Kidney (tissue), 13 donors: ENCODE measurements at regions not wholly inside any gene's neighbourhood (a gene's known extent, or its start where the extent isn't known, plus 50 kb on each side); places are given as distances from the start of the nearest gene placed in this dataset.

Experiments used
- DNase-seq, 5 donors: peaks; one replicate each; pipeline ENCODE4 v3.0.0-alpha.2; 2013 to 2020
- FAIRE-seq: peaks from 2 replicates; lab custom pipeline; 2012; peaks lifted over from hg19 to GRCh38; lab: Jason Lieb, UNC
- H3K27ac ChIP-seq, 2 donors: one replicate each; pipeline ENCODE4 v1.7.0; 2013; ENCODE audit warnings: low read depth in 2 of 2, low read length in 2 of 2, inconsistent platforms in 1 of 2
- H3K27me3 ChIP-seq: one replicate; pipeline ENCODE4 v1.7.1; 2013; ENCODE audit warnings: low read length, inconsistent platforms; ENCODE audit not compliant: control insufficient read depth, insufficient read depth
- H3K36me3 ChIP-seq, 3 donors: one replicate each; pipeline versions ENCODE4 v1.7.0 to v1.7.1; 2013; ENCODE audit warnings: low read length in 3 of 3, control low read depth in 1 of 3, inconsistent platforms in 1 of 3; ENCODE audit not compliant: insufficient read depth in 3 of 3, control insufficient read depth in 2 of 3
- H3K4me1 ChIP-seq, 3 donors: one replicate each; pipeline versions ENCODE4 v1.7.0 to v1.7.1; 2013; ENCODE audit warnings: low read length in 3 of 3, inconsistent platforms in 1 of 3, low read depth in 1 of 3; ENCODE audit not compliant: control insufficient read depth in 2 of 3, insufficient read depth in 2 of 3
- H3K4me3 ChIP-seq, 3 donors: one replicate each; pipeline versions ENCODE4 v1.7.0 to v1.8.1; 2013; ENCODE audit warnings: low read length in 3 of 3, control low read depth in 1 of 3, inconsistent platforms in 1 of 3
- H3K9ac ChIP-seq, 3 donors: one replicate each; pipeline versions ENCODE4 v1.7.0 to v1.7.1; 2013; ENCODE audit warnings: low read length in 3 of 3, control low read depth in 1 of 3, inconsistent platforms in 1 of 3
- H3K9me3 ChIP-seq, 3 donors: one replicate each; pipeline versions ENCODE4 v1.7.0 to v1.7.1; 2013; ENCODE audit warnings: low read length in 3 of 3, control low read depth in 1 of 3, inconsistent platforms in 1 of 3; ENCODE audit not compliant: control insufficient read depth in 2 of 3, insufficient read depth in 1 of 3
- intact Hi-C: fragments of 100-400 bp; cut with DNase I; formaldehyde crosslinking; loops from one replicate; pipeline ENCODE4 v1.11.1; 2022
- TF ChIP-seq, protein P1 (sequence below): IDR thresholded peaks from 3 replicates; pipeline ENCODE4 v1.5.1; 2012; ENCODE audit warnings: mild to moderate bottlenecking, moderate library complexity, borderline replicate concordance; ENCODE audit not compliant: insufficient read depth; ENCODE audit errors: extremely low read depth
- donor health status: control.
- donor health status: control.
- donor health status: control.
- donor health status: control.
- donor health status: control.
- donor health status: DM: yes; HTN: yes; CAD: no.
- donor health status: Normal renal cell carcinoma (clear cell type).

DNA sequence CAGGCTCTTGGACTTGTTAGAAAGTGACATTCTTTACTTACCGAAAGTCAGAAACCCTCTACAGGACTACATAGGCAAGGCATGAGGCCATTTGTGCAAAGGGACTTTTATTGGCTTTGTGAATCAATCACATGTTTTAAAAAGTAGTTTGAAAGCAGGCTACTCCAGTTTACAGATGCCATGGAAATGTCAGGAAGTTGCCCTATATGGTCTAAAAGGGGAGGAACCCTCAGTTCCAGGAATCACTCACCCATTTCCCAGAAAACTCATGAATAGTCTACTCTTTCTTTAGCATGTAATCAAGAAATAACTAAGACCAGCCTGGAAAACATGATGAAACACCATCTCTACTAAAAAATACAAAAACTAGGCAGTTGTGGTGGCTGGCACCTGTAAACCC is 51.0 kb upstream of the MKRN3 start:
- Histone ChIP-seq H3K27ac (no peak overlapping the region), H3K9me3 (peaks cover 0 to 14% (median 0%) of the 10 kb centered on the region in 3 donors), H3K27me3 (no peaks in the 10 kb centered on the region), H3K4me1 (no peaks in the 10 kb centered on the region), H3K36me3 (no peaks in the 10 kb centered on the region), H3K4me3 (no peak overlapping the region), H3K9ac (no peak overlapping the region)
- no peak for FAIRE-seq
- TF ChIP-seq, protein P1, sequence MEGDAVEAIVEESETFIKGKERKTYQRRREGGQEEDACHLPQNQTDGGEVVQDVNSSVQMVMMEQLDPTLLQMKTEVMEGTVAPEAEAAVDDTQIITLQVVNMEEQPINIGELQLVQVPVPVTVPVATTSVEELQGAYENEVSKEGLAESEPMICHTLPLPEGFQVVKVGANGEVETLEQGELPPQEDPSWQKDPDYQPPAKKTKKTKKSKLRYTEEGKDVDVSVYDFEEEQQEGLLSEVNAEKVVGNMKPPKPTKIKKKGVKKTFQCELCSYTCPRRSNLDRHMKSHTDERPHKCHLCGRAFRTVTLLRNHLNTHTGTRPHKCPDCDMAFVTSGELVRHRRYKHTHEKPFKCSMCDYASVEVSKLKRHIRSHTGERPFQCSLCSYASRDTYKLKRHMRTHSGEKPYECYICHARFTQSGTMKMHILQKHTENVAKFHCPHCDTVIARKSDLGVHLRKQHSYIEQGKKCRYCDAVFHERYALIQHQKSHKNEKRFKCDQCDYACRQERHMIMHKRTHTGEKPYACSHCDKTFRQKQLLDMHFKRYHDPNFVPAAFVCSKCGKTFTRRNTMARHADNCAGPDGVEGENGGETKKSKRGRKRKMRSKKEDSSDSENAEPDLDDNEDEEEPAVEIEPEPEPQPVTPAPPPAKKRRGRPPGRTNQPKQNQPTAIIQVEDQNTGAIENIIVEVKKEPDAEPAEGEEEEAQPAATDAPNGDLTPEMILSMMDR: no peak
- intact Hi-C loops: no loop called here
- no peak for DNase-seq

DNA sequence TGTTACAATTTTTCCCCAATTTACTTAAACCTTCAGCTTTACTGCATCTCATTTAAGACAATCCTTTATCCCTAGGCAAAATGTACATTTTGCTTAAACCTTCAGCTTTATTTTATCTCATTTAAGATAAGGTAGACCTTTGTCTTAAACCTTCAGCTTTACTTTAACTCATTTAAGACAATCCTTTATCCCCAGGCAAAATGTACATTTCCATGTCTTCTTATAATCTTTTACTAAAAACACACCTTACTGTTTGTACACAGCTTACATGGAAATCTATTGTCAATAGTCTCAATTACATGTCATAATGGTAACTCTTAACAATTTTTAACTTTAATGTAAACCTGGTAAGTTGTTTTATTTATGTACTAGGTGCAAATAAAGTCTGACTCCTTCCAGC is 58.7 kb upstream of the MKRN3 start:
- Histone ChIP-seq H3K27ac (no peak overlapping the region), H3K9me3 (peaks cover 0 to 14% (median 0%) of the 10 kb centered on the region in 3 donors), H3K4me3 (no peak overlapping the region), H3K27me3 (no peaks in the 10 kb centered on the region), H3K9ac (no peak overlapping the region), H3K4me1 (no peaks in the 10 kb centered on the region), H3K36me3 (no peaks in the 10 kb centered on the region)
- FAIRE-seq: no peak
- intact Hi-C loops: no loop called here
- DNase-seq: no peak
- TF ChIP-seq, protein P1: no peak

DNA sequence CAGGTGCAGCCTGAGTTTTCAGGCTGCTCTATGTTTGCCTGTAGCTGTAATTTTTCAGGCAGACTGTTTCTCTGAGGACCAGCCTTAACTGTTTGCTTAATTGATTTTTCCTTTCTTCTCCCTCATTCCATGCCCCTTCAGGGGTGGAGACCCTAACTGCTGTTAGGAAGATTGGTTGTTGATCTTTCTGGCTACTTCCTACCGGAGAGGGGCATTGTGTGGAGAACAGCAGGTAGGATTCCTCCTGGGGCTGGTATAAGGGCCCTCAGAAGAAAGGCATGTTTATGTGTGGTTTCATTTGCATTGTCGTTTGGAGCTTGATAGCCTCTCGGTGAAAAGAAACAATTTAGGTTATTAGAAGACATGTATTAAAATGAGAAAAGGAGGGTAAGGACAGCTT is 56.9 kb upstream of the GOLGA6L2 start:
- H3K9me3 ChIP-seq: no peaks in the 10 kb centered on the region
- H3K36me3 ChIP-seq: no peaks in the 10 kb centered on the region
- no peak overlapping the region for H3K27ac ChIP-seq
- H3K4me1 ChIP-seq: no peaks in the 10 kb centered on the region
- intact Hi-C loops: no loop called here
- TF ChIP-seq, protein P1: no peak
- no peak overlapping the region for H3K4me3 ChIP-seq
- no peak overlapping the region for H3K9ac ChIP-seq
- FAIRE-seq (no peak), DNase-seq (no peak)
- H3K27me3 ChIP-seq: no peaks in the 10 kb centered on the region

DNA sequence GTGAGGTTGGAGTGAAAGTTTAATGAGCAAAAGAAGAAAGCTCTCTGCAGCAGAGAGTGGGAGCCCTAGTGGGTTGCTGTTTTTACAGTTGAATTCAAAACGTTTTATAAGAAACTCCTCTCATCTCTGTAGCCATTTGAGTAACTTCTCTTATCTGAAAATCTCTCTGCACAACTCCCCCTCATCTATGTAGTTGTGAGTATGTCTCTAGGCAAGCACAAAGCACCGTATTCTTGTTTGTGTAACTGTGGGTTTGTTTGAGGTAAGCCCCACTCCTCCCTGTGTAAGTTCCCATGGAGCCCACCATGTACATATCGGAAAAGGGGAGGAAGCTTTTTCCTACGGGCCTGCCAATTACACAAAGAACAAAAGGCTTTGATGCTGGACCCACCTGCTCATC is 56.5 kb upstream of the GOLGA6L2 start:
- Histone ChIP-seq H3K27me3 (no peaks in the 10 kb centered on the region), H3K27ac (no peak overlapping the region), H3K4me3 (no peak overlapping the region), H3K36me3 (no peaks in the 10 kb centered on the region), H3K9ac (no peak overlapping the region), H3K4me1 (no peaks in the 10 kb centered on the region), H3K9me3 (no peaks in the 10 kb centered on the region)
- intact Hi-C loops: no loop called here
- FAIRE-seq: no peak
- TF ChIP-seq, protein P1: no peak
- DNase-seq: peak in 2 of 5 donors; percentile 1 to 17
